AG09309 (cell line): ENCODE measurements at regions not wholly inside any gene's neighbourhood (a gene's known extent, or its start where the extent isn't known, plus 50 kb on each side); places are given as distances from the start of the nearest gene placed in this dataset.

Experiments used
- DNase-seq: peaks from one replicate; pipeline ENCODE4 v3.0.0-alpha.2; 2010; ENCODE audit warnings: low read depth
- H3K4me3 ChIP-seq: 2 replicates; pipeline ENCODE4 v1.5.1; 2011; ENCODE audit warnings: mild to moderate bottlenecking, low read depth, low read length, moderate library complexity; ENCODE audit not compliant: control insufficient read depth
- TF ChIP-seq, protein P1 (sequence below): IDR thresholded peaks from 2 replicates; pipeline ENCODE4 v1.5.1; 2011; ENCODE audit warnings: mild to moderate bottlenecking, low read depth, low read length, inconsistent platforms; ENCODE audit not compliant: insufficient read depth, control insufficient read depth; ENCODE audit errors: missing control alignments

DNA sequence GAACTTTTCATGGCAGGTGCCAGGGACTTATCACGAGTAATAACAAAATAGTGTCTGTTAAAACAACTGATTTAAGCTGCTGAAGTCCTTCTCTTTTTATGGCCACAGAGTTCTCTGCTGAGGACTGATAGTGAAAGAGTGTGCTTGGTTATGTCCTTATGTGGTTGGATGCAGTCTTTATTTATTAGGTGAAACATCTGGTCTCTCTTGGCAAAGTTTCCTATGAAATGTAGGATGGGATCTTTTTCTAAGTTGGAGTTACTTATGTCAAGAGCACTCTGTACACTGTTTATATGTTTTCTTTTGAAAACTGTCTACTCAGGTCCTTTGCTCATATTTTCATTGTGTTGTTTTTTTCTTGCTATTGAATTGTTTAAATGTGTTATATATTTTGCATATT is 1816.1 kb upstream of the C9orf72 start:
- TF ChIP-seq, protein P1, sequence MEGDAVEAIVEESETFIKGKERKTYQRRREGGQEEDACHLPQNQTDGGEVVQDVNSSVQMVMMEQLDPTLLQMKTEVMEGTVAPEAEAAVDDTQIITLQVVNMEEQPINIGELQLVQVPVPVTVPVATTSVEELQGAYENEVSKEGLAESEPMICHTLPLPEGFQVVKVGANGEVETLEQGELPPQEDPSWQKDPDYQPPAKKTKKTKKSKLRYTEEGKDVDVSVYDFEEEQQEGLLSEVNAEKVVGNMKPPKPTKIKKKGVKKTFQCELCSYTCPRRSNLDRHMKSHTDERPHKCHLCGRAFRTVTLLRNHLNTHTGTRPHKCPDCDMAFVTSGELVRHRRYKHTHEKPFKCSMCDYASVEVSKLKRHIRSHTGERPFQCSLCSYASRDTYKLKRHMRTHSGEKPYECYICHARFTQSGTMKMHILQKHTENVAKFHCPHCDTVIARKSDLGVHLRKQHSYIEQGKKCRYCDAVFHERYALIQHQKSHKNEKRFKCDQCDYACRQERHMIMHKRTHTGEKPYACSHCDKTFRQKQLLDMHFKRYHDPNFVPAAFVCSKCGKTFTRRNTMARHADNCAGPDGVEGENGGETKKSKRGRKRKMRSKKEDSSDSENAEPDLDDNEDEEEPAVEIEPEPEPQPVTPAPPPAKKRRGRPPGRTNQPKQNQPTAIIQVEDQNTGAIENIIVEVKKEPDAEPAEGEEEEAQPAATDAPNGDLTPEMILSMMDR: no peak
- no peak for DNase-seq
- no peak overlapping the region for H3K4me3 ChIP-seq

DNA sequence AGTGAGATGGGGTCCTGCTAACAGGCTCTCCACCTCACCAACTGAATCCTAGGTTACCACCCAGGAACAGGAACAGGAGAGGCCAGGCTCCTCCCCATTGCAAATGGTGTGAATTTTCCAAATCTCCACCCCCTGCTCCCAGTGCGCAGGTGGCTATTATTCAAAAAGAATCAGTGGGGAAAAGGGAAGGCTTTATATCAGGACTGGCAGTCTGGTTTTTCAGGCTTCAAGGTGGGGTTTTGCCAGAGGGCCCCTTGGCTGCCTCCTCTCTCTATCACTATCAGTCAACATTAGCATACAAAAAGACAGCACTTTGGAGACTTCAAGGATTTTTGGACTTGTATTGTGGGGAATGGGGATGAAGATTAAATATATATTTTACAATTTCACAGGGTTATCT is 1817.6 kb upstream of the C9orf72 start:
- TF ChIP-seq, protein P1: no peak
- no peak for DNase-seq
- no peak overlapping the region for H3K4me3 ChIP-seq

DNA sequence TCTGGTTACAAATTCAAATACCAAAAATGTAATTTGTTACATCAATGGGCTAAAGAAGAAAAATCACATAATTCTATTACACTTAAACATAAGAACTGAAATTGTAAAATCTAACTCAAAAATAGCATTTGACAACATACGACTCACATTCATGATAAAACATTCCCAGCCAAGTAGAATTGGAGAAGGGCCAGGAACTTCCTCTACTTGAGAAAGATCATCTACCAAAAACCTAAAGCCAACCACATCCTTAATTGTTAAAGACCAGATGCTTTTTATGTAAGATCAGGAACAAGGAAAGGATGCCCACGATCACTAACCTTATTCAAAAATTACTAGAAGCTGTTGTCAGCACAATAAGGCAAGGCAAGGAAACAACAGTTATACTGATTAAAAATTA is 1819.8 kb upstream of the C9orf72 start:
- DNase-seq: no peak
- TF ChIP-seq, protein P1: no peak

DNA sequence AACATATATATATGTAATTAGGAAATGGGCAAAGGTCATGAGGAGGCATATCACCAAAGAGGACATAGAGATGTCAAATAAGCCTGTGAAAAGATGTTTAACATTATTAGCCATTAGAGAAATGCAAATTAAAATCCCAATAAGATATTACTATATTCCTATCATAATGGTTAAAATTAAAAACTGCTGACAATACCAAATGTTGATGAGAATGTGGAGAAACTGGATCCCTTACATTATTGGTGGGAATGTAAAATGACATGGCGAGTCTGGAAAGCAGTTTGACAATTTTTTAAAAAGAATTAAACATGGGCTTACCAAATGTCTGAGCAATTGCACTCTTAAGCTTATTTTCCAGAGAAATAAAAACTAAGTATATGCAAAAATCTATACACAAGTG is 1821.6 kb upstream of the C9orf72 start:
- H3K4me3 ChIP-seq: no peak overlapping the region
- TF ChIP-seq, protein P1: no peak
- DNase-seq: no peak

More for the DNA sequence above, 1819.8 kb upstream of the C9orf72 start:
- H3K4me3 ChIP-seq: no peak overlapping the region

DNA sequence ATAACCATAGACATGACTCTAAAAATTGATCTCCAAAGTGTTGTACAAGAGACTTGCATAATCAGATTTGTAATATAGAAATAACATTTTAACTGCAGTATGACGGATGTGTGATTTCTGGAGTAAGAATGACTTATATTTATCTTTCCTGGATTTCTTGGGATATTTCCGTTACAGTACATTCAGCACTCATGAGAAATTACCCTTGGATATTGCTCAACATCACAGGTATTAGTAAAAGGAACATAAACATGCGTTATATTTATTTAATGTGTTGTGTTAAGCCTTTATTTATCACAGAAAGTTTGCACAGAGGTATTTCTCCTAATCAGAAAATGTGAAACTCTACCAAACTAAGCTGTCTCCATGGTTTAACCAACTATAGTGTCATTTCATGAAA is 1823.9 kb upstream of the C9orf72 start:
- DNase-seq: no peak
- H3K4me3 ChIP-seq: no peak overlapping the region
- TF ChIP-seq, protein P1: no peak

DNA sequence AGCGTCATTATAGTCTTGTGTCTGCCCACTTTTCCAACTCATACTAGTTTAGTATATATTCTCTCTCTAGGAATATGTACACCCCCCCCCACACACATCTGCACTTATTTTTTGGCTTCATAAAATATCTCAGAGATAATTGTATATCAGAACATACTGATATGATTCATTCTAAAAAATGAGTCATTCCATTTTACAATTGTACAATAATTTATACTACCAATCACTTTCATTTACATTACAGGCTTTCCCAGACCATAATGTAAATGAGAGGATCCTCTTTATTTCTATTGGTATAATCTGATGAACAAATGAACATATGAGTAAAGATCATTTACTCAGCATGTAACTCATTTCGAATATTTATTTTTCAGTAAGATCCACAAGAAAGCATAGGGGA is 1842.9 kb upstream of the C9orf72 start:
- DNase-seq: no peak
- TF ChIP-seq, protein P1: no peak
- H3K4me3 ChIP-seq: no peak overlapping the region

DNA sequence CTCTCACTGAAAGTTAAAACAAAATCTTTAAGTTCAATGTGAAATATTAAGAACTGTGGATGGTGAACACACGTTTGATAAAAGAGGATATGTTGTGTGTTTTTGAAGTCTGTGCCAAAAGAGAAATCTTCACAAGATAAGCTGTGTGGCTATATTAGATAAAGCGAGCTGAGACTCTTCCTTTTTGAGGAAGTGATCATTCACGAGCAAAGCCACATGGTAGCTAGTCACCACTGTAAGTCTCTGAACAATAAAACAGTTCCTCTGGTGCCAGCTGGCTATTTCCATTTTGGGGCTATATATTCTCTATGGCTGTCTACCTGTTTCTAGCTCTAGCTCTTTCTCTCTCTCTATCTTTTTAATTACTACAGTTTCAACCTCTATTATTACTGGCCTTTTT is 1849.2 kb upstream of the C9orf72 start:
- DNase-seq: no peak
- no peak overlapping the region for H3K4me3 ChIP-seq
- TF ChIP-seq, protein P1: no peak
